NCI-H2171 (cell line): ENCODE measurements at regions not wholly inside any gene's neighbourhood (a gene's known extent, or its start where the extent isn't known, plus 50 kb on each side); places are given as distances from the start of the nearest gene placed in this dataset.

Experiments
- DNase-seq: peaks from one replicate; lab custom pipeline; 2025; lab: John Stamatoyannopoulos, UW

DNA sequence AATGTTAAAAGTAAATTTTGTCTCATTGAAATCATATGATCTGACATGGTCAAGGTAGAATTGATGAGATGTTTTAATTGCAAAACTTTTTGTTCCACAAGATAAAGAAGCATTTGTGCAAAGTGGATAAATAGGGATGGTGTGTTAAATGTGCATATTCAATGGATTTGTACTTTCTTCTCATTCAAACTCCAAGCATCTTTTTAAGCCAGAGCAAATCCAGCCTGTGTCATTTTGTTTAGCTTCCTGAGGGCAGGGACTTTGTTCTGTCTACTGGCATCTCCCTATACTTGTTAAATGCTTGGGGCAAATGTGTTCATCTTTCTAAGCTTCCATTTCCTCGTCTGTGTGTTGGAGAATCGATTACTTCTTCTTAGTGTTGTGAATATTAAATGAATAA, 200.3 kb downstream of the SLIT2 start:
- no peak for DNase-seq

DNA sequence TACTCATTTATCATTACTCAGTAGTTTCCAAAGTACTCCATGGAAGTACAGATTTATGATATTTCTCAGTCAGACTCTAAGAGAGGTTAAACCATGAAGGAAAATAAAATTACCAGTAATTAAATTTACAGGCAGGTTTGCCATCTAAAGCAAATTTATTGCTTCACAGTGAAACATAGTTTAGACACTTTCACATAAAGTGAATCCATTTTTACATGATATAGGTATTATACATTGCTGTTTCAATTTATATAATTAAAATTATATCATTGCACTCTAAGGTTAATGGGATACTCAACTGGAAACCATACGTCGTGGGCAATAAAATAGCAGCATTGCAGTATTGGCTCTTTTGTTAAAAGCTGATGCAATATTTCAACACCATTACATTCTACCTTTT, 202.8 kb downstream of the SLIT2 start:
- DNase-seq: no peak

DNA sequence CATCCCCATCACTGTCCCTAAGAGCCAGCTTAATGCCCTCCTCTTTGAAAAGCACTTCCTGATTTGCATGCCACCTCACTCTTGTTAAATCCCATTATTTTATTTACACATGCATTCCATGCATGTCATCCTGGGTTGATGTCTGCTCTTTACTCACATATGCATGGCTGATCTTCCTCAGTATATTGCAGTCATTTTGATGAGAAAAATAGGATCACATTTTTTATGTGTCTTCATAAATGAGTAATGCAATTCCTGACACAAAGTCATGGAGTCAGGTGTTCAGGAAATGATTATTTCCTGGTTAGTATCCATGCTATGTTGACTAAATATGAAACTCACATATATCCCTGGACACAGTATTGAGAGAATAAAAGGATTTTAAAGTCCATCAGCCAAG, 204.7 kb downstream of the SLIT2 start:
- DNase-seq: no peak

DNA sequence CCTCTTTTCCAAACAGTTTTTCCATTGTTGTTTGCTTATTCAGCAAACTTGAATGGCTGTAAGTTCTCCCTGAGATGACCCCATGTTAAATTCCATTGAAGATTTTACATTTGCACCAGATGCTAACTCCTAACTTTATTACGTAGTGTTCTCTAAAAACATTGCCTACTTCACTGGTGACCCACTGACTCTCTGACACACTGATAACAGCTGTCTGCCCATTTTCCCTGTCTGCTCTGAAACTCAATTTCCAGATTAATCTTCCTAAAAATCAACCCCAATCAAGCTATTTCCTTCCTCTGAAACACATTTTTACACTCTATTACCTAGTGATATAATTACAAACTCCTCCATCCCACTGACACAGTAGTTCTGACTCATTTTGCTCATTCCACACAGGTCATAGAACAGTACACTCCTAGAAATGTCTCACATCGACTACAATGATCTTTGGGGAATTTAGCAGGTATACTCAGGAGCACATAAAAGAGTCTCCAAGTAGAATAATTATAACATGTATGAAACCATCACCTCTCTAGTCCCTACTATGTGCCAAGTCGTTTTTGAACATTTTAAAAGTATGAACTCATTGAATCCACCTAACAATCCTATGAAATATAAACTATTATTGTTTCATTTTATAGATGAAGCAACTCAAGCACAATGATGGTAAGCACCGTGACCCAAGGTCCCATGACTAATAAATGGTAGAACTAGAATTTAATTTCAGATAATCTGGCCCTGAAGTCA, 210.9 kb downstream of the SLIT2 start:
- no peak for DNase-seq

DNA sequence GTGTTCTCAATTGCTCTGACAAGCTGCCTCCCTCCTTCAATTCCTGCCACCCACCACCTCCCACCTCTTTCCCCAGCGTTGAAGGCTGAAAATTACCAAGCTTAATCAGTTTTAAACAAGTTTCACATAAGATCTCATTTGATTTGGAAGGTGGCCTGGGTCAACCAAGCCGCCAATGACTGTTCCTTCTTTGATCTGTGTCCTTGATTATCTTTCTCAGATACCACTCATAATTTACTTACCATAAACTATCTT, 211.4 kb downstream of the SLIT2 start:
- no peak for DNase-seq

DNA sequence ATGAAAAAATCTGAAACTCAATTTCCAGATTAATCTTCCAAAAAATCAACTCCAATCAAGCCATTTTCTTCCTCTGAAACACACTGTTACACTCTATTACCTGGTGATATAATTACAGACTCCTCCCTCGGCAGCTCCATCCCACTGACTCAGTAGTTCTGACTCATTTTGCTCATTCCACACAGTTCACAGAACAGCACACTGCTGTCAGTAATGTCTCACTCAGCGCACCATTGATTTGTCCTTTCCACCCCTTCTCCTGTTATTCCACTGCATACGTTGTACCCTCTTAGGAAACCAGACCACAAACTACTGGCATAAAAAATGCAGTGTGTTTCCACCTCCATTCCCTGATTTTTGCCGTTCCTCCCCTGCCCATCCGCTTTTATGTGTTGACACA, 212.7 kb downstream of the SLIT2 start:
- DNase-seq: no peak

DNA sequence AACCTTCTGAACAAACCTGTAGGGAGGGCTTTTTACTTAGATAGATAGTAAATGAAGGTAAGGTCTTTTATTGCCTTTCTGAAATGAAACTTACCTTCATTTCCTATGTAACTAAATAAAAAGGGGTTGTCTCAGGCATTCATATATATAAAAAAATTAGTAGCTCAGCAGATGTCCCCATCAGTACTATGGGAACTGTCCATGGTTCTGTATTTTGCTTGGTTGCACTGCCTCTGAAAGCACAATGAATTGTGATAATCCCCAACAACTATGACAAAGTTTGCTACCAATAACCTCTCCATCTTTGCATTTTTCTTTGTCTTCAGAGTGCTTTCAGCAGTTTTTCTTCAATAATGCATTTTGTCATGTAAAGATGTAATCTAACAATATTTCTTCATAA, 222.4 kb downstream of the SLIT2 start:
- no peak for DNase-seq

DNA sequence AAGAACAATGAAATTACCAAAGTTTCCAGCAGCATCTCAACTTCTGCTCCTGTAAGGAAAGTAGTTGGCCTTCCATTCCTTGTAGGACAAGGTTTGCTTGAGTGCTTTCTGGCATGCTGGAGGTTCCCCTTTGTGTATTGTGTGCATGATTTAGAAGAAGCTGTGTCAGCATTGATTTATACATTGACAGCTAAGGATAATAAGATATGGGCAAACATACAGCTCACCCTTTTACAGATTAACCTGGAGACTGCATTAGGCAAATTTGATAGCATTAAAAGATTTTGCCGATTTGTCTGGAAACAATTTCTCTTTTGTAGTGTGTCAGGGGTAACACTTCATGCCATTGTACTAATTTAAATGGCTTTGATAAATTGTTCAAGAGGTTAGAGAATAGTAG, 221.8 kb upstream of the PACRGL start:
- no peak for DNase-seq

DNA sequence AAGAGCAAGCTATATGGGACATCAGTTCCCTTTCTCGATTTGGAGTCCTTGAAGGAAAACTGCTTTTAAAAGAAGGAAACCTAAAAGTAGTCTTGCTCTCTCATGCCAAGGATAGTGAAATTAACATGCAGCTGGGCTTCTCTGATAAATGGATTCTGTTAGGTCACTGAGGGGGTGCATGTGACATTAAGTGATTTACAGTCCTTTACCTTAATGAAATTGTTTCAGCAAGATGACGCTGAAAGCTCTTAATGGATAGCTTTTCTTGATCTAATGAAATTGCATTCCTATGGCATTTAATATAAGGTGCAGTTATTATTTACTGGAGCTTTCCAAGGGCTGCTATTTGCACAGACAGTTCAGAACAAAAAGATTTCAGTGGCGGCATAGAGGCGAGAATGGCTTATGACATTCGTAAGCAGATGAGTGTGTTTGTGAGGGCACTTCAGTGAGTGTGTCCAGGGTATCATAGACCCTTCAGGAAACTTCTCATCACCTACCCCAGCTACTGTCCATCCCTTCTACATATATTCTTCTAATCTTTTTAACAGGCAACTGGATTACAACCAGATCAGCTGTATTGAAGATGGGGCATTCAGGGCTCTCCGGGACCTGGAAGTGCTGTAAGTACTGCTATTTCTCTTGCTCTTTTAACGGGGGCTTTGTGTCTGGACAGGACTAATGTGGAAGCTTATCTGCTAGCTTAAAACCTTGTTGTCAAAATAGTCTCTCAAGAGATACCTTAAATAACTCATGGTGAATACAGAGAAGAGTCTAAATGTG, 219.9 kb upstream of the PACRGL start:
- no peak for DNase-seq

DNA sequence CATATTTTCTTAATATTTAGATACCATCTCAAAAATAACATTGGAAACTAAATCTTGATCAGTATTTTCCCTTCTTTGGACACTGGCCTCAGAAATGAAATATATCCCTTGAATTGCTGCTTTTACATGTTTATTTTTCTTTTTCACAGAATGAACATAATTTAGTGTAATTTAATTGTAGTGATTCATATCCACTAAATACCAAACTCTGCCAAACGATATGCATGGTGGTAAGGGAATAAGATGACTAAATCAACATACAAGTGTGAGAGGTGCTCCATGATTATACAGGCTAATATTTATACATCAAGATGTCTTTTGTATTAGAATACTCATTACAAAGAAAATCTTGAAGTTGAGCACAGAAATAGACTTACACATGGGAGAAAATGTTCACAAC, 216.8 kb upstream of the PACRGL start:
- no peak for DNase-seq

DNA sequence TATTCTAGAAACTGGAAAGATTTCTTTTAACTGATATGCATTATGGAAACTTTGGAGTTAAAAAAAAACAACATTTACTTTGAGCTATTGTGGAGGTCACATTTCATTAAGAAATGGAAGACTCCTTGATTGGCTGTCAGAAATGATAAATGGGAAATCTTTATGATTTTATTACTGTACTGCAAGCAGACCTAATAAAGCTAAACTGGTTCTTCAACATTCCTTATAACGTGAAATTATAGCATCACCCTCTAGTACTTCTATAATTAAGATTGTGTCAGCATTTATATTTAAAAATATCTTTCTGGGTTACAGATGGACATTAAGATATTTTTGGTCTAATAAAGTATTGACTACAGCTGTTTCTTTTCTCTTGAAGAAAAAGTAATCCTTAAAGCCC, 213.8 kb upstream of the PACRGL start:
- no peak for DNase-seq

DNA sequence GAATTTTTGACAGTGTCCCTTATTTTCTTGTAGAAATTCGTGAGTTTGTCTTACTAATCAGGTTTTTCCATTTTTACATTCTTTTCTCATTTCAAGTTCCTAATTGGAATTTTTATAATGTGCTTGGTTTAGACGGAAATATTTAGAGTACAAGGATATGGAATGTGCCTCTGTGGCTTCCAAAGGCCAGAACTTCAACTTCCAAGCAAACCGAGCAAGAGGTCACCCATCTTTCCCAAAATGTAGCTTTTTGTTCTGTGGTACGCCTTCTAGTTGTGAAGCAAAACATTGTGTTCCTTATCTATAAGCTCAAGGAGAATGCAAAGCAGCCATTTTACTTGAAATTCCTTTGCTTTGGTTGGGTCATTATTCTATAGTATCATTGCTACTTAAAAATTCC, 212.8 kb upstream of the PACRGL start:
- no peak for DNase-seq

DNA sequence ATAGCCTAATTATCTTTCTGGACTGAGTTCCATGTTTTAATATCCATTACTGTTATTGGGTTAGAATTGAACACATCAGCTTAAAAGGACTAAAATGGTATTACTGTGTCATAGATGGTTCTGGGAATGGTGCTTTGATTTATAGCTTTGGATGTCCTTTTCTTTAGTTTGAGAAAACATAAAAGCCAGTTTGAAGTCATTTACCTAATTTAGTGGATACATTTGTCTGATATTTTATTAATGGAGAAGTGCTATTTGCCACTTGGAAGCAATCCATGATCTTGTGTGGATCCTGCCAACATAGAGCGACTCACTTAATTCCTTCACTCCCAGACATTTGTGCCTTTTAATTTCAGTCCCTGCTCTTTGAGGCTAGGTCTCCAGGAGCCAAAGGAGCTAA, 212.4 kb upstream of the PACRGL start:
- no peak for DNase-seq

DNA sequence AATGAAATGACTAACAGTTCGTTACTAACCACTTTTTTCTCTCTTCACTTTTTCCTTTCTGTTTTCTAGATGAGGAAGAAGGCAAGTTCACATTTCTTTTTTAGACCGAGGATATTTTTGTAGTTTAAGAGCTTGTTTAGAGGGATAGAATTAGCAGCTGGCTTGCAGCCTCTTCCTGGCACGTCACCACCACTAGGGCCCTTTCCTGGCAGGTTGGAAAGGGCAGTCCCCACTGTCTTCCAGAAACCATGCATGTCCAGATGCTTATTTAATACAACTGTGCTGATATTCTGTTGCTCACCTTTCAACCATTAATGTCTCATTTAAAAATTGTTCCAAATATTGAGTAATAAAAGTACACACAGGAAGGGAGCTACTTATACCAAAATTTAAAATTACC, 209.5 kb upstream of the PACRGL start:
- no peak for DNase-seq

DNA sequence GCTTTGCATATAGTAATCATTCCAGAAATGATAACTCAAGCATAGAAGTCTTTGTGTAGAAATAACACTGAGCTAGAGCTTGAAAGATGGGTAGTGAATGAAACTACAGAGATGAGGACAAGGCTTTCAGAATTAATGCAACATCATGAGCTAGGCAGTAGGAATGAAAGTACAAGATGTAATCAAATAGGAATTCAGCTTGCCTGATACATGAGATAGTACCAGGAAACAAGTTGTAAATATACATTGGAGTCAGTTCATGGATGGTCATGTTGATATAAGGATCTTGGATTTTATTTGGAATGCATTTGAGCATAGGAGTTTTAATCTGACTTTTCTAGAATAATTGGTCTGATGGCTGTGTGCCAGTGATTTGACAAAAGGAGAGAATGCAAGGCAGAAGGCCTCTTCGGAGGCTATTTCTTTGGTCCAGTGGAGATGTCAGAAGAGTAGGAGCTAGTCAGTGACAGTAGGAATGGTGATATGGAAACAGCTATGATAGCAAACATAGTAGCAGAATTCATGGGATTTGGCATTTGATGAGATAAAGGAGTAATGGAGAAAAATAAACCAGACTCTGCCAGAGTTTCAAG, 206.4 kb upstream of the PACRGL start:
- DNase-seq: no peak

DNA sequence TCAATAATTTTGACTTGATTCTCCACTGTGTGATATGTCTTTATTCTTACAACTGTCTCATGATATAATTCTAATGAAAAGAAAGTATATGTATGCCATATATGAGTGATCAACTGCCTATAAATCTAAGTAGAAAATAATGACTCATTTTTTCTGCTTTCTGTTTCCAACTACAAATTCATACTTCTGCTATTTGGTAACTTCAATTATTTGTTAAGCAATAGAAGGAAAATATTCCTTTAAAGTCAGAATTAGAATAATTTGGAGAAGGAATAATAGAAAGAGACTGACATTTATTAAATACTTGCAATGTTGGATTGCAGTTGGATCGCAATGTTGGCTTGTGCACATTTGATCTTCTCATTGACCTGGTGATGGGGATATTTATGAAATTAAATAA, 204.2 kb upstream of the PACRGL start:
- DNase-seq: no peak

DNA sequence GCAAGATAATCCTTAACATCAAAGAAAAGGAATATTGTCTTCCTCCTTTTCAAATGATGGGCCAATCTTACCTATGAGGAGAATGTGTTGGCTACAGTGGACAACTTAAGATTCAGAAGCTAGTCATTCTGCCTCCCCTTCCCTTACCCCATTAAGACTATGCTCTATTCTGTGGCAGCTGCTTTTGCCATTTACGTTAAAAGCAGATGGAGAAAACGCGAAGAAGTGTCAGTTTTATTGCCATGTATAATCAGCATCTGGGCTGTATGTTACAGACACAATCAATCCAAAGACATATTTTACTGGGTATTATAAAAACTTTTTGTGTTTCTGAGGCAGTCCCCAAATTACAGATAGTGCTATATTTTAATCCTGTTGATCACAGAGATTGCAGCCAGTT, 196.1 kb upstream of the PACRGL start:
- DNase-seq: no peak

DNA sequence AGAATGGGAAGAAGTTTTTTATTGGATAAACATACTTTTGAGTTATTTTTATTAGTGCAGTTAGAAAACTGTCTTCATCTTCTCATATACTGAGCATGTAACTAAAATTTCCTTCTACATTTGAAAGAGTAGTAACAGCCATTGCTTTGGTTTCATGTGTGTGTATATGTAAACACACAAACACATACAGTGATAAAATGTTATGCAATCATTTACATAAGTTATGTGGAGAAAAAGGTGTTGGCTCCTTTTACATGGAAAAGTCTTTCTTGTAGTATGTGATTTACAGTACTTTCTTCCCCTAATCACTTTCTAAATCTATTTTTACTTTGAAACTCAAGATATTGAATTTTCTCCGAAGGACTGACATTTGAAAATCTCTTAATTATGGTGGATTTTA, 194.3 kb upstream of the PACRGL start:
- no peak for DNase-seq

DNA sequence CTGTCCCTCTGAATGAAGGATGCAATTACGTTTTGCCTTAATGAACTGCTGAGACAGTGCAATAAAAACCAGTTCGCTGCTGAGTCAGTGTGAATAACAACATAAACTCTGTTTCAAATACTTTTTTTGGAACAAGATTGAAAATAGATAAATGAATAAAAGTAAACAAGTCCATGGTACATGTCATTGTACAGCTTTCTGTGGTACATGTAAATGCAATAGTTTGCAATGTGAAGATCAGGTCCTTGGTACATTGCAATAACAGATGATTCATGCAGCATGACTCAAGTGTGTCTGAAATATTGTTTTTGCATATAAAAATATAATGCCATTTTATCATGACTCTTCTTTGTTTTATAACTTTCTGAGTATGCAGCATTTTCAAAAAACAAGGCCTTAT, 193.4 kb upstream of the PACRGL start:
- DNase-seq: no peak

DNA sequence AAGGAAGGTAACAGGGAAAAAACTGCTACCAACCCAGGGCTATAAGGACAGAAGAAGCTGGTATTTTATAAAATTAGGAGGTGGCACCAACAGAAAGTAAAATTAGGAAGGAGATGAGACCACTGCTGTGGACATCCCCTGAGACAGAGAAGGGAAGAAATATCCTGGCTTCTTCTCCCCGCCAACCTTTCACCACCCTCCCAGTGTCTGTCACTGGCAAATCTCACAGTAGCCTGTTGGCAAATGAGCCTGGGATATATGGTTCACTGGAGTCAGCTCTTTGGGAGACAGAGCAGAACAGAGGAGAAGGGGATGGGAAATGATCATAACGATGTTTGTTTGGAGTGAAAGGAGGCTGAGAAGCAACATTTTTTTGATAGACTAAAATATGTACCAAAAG, 190.9 kb upstream of the PACRGL start:
- no peak for DNase-seq

DNA sequence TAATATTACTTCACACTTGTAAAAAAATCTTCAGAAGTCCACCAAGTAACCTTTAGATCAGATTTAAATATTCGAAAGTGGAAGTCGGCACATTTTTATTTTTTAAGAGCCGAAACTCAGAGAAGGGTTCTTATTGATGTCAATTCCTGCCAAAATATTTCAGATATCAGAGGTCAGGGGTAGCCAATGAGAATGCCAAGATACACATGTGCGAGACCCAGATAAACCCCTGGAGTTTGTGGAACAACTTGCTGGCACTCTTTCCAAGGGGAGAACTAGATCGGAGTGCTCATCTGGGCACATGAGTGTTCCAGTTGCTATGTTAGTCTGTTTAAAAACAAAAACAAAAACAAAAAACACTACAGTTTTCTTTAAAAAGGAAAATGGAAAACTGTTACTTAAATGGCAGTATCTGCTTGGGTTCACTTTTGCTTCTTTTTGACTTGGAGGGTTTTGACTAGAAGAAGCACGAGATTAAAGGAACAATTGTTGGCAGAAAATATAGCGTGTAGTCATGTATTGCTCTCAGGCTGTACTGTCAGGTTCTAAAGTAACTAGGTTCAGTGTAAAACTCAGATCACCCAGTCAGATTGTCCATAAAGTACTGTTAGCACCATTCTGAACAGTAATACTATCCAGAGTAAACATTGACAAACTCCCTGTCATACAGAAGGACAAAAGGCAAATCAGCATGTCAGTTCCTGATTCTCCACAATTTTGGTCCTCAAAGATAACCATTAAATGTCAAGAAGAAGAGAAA, 188.0 kb upstream of the PACRGL start:
- DNase-seq: no peak

DNA sequence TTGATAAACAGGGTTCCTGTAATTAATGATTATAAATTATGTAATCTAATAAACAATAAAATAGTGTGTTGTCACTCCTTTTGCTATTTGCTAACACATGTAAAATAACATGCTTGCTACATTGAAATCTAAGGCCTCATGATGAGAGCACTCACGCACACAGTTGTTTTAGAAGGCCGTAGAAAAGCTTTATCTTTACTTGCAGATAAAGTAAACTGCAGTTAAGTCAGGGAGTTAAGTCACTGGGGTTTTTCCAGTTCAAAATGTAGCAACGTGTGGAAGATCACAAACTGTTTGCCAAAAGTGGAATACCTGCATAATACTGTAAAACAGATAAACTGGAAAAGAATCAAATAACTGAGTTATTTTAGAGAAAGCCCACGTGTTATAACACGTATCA, 187.3 kb upstream of the PACRGL start:
- DNase-seq: no peak

DNA sequence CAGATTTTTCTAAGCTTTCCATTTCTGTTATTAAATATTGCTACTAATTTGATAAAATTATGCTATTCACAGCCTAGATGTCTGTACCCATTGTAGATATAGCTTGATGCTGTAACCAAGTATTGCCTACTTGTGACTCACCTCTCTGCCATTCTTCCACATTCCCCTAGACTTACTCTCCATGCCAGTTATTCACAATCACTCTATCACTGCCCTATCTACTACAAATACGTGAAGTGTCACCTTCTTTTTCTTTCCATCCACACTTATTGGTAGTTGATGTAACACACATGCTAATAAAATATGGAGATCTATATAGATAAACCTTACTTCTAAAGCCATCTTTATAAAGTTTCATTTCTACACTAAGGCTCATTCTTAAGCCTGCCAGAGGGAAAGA, 179.4 kb upstream of the PACRGL start:
- DNase-seq: no peak
